ENCODE measurements at regions not wholly inside any gene's neighbourhood (a gene's known extent, or its start where the extent isn't known, plus 50 kb on each side); places are given as distances from the start of the nearest gene placed in this dataset.

DNA sequence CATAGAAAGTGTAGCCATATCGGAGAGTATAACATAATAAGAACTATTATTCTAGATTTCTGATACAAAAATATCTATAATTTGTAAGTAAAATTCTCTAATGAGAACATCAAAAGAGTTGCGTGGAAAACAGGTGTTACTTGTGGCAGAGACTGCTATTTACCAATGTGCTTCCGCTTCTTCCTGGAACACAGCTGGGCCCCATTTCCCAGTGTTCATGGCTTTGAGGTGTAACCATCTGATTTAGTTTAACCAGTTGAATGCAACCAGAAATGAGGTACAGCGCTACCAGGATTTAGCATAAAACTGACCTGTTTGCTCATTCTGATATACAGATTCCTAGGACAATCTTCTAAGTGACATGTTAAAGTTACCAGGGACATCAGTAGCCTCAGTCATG lies 1055.2 kb downstream of the IGSF11 start:
- H2AFZ ChIP-seq (ENCODE audit: low read length) = no peak overlapping the region
- 96% methylated on average over 4 of the region's 4 CpGs; no CpG with 5 or more reads in 1 of the 2 experiments for WGBS, 2 experiments (ENCODE audit: extremely low coverage in 1 of 2, insufficient coverage in 1 of 2, insufficient read length in 1 of 2, insufficient replicate concordance in 2 of 2, low coverage in 1 of 2, low lambda C conversion rate in 2 of 2, missing lambda C conversion rate in 1 of 2)
- H3K4me2 ChIP-seq (ENCODE audit: insufficient read depth in 1 of 2, low read depth in 2 of 2, low read length in 2 of 2) = no peak overlapping the region
- H2AK5ac ChIP-seq (ENCODE audit: low read depth, low read length) = no peak overlapping the region
- H2BK15ac ChIP-seq (ENCODE audit: low read length) = no peak overlapping the region
- CTCF ChIA-PET (ENCODE audit: partially characterized antibody) = interaction anchor here (1.2 kb wide), 1 partner anchor 18 kb away, joined by 4 read pairs; no protein-coding TSS in a partner anchor
- no peaks in the 10 kb centered on the region for H3K36me3 ChIP-seq (ENCODE audit: control insufficient read depth in 2 of 4, insufficient read depth in 4 of 4, low read length in 3 of 4)
- no peak overlapping the region for H3K23ac ChIP-seq (ENCODE audit: insufficient read length)
- no peaks in the 10 kb centered on the region for H3K4me1 ChIP-seq (replicated peaks in 1 of 4; ENCODE audit: control insufficient read depth in 3 of 4, insufficient read depth in 4 of 4, low read length in 3 of 4)
- H3K23me2 ChIP-seq (ENCODE audit: low read depth, low read length) = no peaks in the 10 kb centered on the region
- H4K8ac ChIP-seq (ENCODE audit: extremely low read depth, insufficient read depth, low read length) = no peak overlapping the region
- DNase-seq (ENCODE audit: low read depth in 1 of 2, low spot score in 2 of 2) = no peak
- H4K5ac ChIP-seq (ENCODE audit: insufficient read length, low read depth, low read length) = no peak overlapping the region
- POLR2A ChIA-PET (ENCODE audit: partially characterized antibody) = no interaction called here
- no peak overlapping the region for H3K14ac ChIP-seq (ENCODE audit: insufficient read length)
- TF ChIP-seq SP2 (IDR thresholded peaks at IDR 0.05; ENCODE audit: low read length) (no peak), HDAC6 (IDR thresholded peaks at IDR 0.05; ENCODE audit: low read depth, low read length) (no peak)
- H4K20me1 ChIP-seq (replicated peaks in 1 of 2; ENCODE audit: control insufficient read depth in 1 of 2, insufficient read depth in 2 of 2, low read length in 2 of 2) = no peaks in the 10 kb centered on the region
- no peak overlapping the region for H3K27ac ChIP-seq (ENCODE audit: low read depth, low read length)
- no peak overlapping the region for H3K4ac ChIP-seq (replicated peaks; ENCODE audit: insufficient read length, low read depth, low read length)
- H3K9ac ChIP-seq (replicated peaks in 1 of 4; ENCODE audit: extremely low read depth in 1 of 4, low read depth in 3 of 4, low read length in 3 of 4) = no peak overlapping the region
- H3K56ac ChIP-seq (replicated peaks; ENCODE audit: insufficient read length, low read depth, low read length) = no peak overlapping the region
- no peaks in the 10 kb centered on the region for H3K79me2 ChIP-seq (ENCODE audit: control insufficient read depth in 1 of 2, insufficient read depth in 2 of 2, low read length in 2 of 2)
- H2BK12ac ChIP-seq (ENCODE audit: low read depth, low read length) = no peak overlapping the region
- H2BK120ac ChIP-seq (replicated peaks; ENCODE audit: low read depth, low read length) = no peak overlapping the region
- no peak overlapping the region for H3K18ac ChIP-seq (ENCODE audit: extremely low read depth, low read length)
- H3K79me1 ChIP-seq (ENCODE audit: low read depth, low read length) = no peaks in the 10 kb centered on the region
- no peak overlapping the region for H2BK20ac ChIP-seq (ENCODE audit: low read length)
- no peak overlapping the region for H2BK5ac ChIP-seq (ENCODE audit: low read depth, low read length)
- no peaks in the 10 kb centered on the region for H3K27me3 ChIP-seq (replicated peaks in 1 of 4; ENCODE audit: control insufficient read depth in 3 of 4, extremely low read depth in 1 of 4, insufficient read depth in 3 of 4, low read length in 3 of 4)
- H4K91ac ChIP-seq (replicated peaks; ENCODE audit: insufficient read length, low read length) = no peak overlapping the region
- no peak overlapping the region for H3K4me3 ChIP-seq (ENCODE audit: extremely low read depth in 1 of 4, insufficient read depth in 2 of 4, low read depth in 3 of 4, low read length in 4 of 4)
- H3K9me3 ChIP-seq (ENCODE audit: insufficient read depth in 2 of 2, low read depth in 1 of 2, low read length in 1 of 2) = no peaks in the 10 kb centered on the region
- FAIRE-seq = no peak
